Gastrocnemius medialis (tissue), 4 donors: ENCODE measurements at regions not wholly inside any gene's neighbourhood (a gene's known extent, or its start where the extent isn't known, plus 50 kb on each side); places are given as distances from the start of the nearest gene placed in this dataset.

Source experiments
- POLR2A ChIP-seq, 2 donors: fragments of 450-650 bp; IDR thresholded peaks; one replicate each; pipeline ENCODE4 v1.6.1; 2017; ENCODE audit warnings: antibody characterized with exemption in 2 of 2, mild to moderate bottlenecking in 2 of 2, moderate library complexity in 2 of 2
- TF ChIP-seq, protein P1 (sequence below), 5 experiments: fragments of 450-650 bp in 3 of 5; fragments of 200-600 bp in 2 of 5; sonication (generic) in 2 of 5; IDR thresholded peaks in 4 of 5; conservative IDR thresholded peaks in 1 of 5; 1 replicate in 4 of 5; 2 replicates in 1 of 5; pipeline ENCODE4 v1.5.1; 2016 to 2019; ENCODE audit warnings: antibody characterized with exemption in 5 of 5, mild to moderate bottlenecking in 3 of 5, moderate library complexity in 3 of 5

DNA sequence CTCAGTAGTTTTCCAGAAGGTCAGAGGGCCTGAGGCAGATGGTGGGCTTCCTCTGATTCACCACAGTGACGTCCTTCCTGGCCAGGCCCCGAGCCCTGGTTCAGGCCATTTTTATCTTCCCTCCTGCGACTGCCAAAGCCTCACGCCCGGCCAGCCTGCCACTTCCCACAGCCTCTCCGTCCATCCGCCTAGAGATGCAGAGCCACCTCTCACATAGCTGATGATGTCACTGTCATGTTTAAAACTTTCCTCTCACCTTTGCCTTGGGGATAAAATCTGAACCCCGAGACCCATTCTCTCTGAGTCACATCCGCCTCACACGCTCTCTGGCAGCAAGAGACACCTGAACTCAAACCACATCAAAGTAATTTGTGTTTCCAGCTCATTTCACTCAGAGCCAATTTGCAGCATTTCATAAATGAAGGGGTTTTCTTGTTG lies 175.3 kb downstream of the QDPR start:
- TF ChIP-seq, protein P1, sequence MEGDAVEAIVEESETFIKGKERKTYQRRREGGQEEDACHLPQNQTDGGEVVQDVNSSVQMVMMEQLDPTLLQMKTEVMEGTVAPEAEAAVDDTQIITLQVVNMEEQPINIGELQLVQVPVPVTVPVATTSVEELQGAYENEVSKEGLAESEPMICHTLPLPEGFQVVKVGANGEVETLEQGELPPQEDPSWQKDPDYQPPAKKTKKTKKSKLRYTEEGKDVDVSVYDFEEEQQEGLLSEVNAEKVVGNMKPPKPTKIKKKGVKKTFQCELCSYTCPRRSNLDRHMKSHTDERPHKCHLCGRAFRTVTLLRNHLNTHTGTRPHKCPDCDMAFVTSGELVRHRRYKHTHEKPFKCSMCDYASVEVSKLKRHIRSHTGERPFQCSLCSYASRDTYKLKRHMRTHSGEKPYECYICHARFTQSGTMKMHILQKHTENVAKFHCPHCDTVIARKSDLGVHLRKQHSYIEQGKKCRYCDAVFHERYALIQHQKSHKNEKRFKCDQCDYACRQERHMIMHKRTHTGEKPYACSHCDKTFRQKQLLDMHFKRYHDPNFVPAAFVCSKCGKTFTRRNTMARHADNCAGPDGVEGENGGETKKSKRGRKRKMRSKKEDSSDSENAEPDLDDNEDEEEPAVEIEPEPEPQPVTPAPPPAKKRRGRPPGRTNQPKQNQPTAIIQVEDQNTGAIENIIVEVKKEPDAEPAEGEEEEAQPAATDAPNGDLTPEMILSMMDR (IDR thresholded peaks at IDR 0.05 in 4 of 5, conservative IDR thresholded peaks at IDR 0.05 in 1 of 5) = no peak
- no peak for TF ChIP-seq POLR2A (IDR thresholded peaks at IDR 0.05)
